ENCODE measurements at regions not wholly inside any gene's neighbourhood (a gene's known extent, or its start where the extent isn't known, plus 50 kb on each side); places are given as distances from the start of the nearest gene placed in this dataset.

DNA sequence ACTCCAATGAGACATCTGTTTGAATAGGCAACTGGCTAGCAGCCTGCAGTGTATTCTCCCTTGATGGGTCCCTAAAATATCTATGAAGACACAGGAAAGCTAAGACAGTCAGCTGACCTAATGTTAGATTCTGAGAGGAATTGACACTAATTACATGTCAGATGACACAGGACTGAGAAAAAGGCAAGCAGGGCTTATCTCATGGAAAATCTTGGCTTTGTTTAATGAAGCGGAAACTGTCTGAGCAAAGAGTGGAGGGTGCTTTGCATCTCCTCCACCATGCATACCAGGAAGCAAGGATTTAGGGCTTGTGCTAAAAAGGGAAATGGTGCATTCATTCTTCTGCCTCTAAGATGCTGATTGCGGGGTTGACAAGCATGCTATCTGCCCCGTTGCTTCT, 135.5 kb upstream of the GLI3 start:
- TF ChIP-seq EZH2 (IDR thresholded peaks at IDR 0.05; ENCODE audit: borderline replicate concordance, low read depth, low read length, severe bottlenecking) (no peak), POLR2A (IDR thresholded peaks at IDR 0.05; ENCODE audit: low read depth, low read length) (no peak), GATA2 (IDR thresholded peaks at IDR 0.05; ENCODE audit: insufficient read depth, insufficient read length, low read depth, low read length) (no peak), FOS (IDR thresholded peaks at IDR 0.05; ENCODE audit: borderline replicate concordance, insufficient read depth, low read length) (no peak), POLR2AphosphoS5 (IDR thresholded peaks at IDR 0.05; ENCODE audit: insufficient read depth, low read depth, low read length) (no peak), MYC (IDR thresholded peaks at IDR 0.05; ENCODE audit: low read depth, low read length) (no peak), JUN (IDR thresholded peaks at IDR 0.05; ENCODE audit: borderline replicate concordance, insufficient read depth, insufficient read length, low read depth) (no peak)
- TF ChIP-seq, protein P1, sequence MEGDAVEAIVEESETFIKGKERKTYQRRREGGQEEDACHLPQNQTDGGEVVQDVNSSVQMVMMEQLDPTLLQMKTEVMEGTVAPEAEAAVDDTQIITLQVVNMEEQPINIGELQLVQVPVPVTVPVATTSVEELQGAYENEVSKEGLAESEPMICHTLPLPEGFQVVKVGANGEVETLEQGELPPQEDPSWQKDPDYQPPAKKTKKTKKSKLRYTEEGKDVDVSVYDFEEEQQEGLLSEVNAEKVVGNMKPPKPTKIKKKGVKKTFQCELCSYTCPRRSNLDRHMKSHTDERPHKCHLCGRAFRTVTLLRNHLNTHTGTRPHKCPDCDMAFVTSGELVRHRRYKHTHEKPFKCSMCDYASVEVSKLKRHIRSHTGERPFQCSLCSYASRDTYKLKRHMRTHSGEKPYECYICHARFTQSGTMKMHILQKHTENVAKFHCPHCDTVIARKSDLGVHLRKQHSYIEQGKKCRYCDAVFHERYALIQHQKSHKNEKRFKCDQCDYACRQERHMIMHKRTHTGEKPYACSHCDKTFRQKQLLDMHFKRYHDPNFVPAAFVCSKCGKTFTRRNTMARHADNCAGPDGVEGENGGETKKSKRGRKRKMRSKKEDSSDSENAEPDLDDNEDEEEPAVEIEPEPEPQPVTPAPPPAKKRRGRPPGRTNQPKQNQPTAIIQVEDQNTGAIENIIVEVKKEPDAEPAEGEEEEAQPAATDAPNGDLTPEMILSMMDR (IDR thresholded peaks at IDR 0.05; ENCODE audit: extremely low read depth in 1 of 2, insufficient read depth in 1 of 2, low read depth in 1 of 2, low read length in 2 of 2) = no peak
- TF ChIP-seq, protein P2, sequence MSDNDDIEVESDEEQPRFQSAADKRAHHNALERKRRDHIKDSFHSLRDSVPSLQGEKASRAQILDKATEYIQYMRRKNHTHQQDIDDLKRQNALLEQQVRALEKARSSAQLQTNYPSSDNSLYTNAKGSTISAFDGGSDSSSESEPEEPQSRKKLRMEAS (IDR thresholded peaks at IDR 0.05; ENCODE audit: insufficient read depth, insufficient read length) = no peak
